AG09319 (cell line): ENCODE measurements at regions not wholly inside any gene's neighbourhood (a gene's known extent, or its start where the extent isn't known, plus 50 kb on each side); places are given as distances from the start of the nearest gene placed in this dataset.

Experiments
- DNase-seq: peaks from one replicate; pipeline ENCODE4 v3.0.0-alpha.2; 2010; ENCODE audit warnings: low read depth; ENCODE audit errors: extremely low read depth
- TF ChIP-seq, protein P1 (sequence below): IDR thresholded peaks from 2 replicates; pipeline ENCODE4 v1.5.1; 2011; ENCODE audit warnings: low read depth, mild to moderate bottlenecking, inconsistent platforms, low read length, moderate library complexity

DNA sequence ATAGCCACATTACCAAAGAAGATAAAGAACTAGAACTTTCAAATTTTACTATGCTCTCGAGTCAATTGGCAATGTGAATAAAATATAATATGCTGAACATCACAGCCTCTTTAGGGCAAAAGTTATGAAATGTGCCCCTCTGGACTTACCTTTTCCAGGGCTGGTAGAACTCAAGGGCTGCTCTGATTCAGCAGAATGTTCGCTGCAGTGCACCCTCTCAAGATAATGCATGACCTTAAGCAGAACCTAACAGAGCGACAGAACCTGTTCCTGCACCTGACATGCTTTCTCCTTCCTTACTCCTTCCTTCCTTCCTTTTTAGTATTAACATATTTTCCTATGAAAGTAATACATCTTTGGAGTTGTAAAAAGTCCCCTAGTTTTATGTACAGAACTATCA lies 65.4 kb upstream of the STXBP5 start:
- TF ChIP-seq, protein P1, sequence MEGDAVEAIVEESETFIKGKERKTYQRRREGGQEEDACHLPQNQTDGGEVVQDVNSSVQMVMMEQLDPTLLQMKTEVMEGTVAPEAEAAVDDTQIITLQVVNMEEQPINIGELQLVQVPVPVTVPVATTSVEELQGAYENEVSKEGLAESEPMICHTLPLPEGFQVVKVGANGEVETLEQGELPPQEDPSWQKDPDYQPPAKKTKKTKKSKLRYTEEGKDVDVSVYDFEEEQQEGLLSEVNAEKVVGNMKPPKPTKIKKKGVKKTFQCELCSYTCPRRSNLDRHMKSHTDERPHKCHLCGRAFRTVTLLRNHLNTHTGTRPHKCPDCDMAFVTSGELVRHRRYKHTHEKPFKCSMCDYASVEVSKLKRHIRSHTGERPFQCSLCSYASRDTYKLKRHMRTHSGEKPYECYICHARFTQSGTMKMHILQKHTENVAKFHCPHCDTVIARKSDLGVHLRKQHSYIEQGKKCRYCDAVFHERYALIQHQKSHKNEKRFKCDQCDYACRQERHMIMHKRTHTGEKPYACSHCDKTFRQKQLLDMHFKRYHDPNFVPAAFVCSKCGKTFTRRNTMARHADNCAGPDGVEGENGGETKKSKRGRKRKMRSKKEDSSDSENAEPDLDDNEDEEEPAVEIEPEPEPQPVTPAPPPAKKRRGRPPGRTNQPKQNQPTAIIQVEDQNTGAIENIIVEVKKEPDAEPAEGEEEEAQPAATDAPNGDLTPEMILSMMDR, result no peak

DNA sequence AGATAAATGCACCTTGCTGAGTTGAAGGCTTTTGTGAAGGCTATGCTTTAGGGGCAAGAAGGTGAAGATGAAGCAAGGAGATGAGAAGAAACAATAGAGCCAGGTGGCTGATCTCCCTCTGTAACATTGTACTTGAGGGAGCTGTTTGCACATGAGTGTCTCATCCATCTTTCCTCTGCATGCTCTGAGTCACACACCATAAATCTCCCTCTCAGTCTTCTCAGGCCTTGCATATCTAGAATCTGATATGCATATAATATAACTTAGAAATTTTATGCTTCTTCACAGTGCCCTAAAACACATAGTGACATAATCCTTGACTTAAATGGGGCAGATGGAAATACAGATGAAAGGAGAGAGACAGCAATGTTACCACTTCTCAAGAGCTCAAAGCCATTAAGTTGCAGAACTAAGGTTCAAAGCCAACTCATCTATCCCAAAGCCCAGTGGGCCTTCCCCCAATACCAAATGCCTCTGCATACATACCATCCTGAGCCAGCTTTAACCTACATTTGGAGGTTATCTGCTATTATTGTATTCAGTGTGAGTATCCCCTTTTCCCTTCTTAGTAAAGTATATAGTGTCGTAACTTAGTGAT lies 62.4 kb upstream of the STXBP5 start:
- TF ChIP-seq, protein P1, result no peak
- DNase-seq, result no peak

More for the DNA sequence above, 65.4 kb upstream of the STXBP5 start:
- no peak for DNase-seq

DNA sequence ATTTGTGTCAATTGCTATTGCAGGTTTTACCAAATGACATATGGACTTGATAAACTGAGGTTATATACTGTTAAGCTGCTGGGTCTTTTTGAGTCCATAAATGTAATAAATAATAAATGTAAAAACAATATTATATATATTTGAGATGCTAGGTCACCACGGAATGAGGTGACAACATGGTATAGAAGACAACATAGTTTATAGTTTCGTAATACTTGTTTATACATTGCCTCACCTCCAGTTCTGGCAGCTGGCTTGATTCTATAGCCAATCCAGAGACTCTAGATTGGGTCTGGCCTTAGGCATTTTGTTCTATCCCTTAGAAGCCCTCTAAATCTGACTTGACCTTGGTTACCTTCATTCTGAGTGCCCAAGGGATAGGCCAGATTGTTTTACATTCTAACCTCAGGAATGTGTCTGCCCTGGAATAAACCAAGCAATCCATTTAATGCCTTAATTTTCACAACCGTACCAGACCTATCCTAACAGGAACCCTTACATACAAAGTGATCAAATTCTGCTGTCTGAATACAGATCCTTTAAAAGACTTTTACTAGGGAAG lies 61.5 kb upstream of the STXBP5 start:
- TF ChIP-seq, protein P1, result no peak
- no peak for DNase-seq

DNA sequence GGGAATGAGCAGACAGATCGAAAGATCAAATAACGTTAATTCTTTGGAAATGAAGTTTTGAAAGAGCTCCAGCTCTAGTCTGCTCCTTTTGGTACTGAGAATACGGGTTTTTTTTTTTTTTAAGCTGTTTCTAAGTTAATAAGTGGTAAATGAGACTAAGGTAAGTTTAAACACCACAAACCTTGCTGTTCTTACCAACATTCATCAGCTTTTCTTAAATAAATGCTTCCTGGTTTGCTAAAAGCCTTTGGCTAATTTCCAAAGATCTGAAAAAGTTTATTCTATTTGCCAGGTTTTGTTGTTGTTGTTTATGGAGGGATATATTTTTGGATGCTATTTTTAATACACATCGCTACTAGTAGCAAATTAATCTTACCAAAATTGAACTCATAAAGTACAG lies 55.1 kb upstream of the STXBP5 start:
- TF ChIP-seq, protein P1, result no peak
- DNase-seq, result no peak

DNA sequence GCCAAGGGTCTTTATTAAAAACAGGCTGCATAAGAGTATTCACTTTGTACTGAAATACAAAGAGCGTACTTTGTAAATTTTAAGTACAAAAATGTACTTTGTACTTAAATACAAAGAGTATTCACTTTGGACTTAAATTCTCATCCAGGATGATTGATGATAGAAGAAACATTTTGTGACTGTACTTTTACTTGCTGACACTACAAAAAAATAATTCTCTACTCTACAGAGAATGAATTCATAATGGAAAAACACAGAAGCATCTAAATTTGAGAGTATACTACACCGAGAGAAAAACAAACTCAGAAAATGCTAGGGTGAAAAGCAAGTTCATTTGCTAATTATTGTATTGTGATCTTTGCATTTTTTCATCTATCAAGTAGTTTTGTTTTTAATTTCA lies 54.4 kb upstream of the STXBP5 start:
- TF ChIP-seq, protein P1, result no peak
- DNase-seq, result no peak

DNA sequence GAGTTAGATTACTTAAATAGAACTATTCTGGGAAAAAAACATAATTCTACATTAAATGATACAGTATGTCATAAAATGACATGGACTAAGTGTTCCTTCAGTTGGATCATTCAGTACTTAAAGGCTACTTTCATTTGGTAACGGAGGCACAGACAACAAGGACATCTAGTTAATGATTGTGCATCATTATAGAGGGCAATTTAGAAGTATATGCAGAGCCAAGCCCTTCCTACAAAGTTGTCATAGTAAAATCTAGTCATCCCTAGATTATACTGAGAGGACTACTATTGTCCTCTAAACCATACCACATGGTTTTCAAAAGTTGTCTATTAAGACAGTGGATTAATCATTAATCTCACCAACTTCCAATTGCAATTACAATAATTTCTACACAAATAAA lies 53.9 kb upstream of the STXBP5 start:
- TF ChIP-seq, protein P1, result no peak

More for the DNA sequence above, 53.9 kb upstream of the STXBP5 start:
- DNase-seq, result no peak
